22Rv1 (cell line): ENCODE measurements at regions not wholly inside any gene's neighbourhood (a gene's known extent, or its start where the extent isn't known, plus 50 kb on each side); places are given as distances from the start of the nearest gene placed in this dataset.

Experiments used
- H3K27ac ChIP-seq: fragments of 450-650 bp; 2 replicates; pipeline ENCODE4 v1.5.1; 2017
- ZFX ChIP-seq: fragments of 450-650 bp; IDR thresholded peaks from 2 replicates; pipeline ENCODE4 v1.6.1; 2017; ENCODE audit warnings: antibody characterized with exemption, borderline replicate concordance
- TF ChIP-seq, protein P1 (sequence below): fragments of 450-650 bp; IDR thresholded peaks from 2 replicates; pipeline ENCODE4 v1.5.1; 2017; ENCODE audit warnings: mild to moderate bottlenecking

DNA sequence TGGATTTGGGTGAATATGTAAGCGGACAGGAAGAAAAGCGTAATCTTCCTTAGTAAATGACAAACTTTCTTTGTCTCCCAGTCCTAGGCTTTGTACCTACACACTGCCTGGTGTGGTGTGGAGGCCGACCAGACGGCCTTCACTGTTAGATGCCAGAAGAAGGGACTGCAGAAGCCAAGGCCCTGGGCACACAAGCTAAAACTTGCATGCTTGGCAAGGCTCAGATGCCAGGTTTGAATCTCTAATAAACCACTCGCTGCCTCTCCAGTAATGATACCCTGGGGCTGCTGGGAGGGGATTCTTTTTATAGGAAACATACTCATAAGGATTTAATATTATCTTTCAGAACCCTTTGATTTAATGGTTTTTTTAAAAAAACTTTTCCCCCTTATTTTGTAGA is 263.8 kb downstream of the PTPRC start:
- TF ChIP-seq, protein P1, sequence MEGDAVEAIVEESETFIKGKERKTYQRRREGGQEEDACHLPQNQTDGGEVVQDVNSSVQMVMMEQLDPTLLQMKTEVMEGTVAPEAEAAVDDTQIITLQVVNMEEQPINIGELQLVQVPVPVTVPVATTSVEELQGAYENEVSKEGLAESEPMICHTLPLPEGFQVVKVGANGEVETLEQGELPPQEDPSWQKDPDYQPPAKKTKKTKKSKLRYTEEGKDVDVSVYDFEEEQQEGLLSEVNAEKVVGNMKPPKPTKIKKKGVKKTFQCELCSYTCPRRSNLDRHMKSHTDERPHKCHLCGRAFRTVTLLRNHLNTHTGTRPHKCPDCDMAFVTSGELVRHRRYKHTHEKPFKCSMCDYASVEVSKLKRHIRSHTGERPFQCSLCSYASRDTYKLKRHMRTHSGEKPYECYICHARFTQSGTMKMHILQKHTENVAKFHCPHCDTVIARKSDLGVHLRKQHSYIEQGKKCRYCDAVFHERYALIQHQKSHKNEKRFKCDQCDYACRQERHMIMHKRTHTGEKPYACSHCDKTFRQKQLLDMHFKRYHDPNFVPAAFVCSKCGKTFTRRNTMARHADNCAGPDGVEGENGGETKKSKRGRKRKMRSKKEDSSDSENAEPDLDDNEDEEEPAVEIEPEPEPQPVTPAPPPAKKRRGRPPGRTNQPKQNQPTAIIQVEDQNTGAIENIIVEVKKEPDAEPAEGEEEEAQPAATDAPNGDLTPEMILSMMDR, result no peak
- TF ChIP-seq ZFX, result no peak
- no peak overlapping the region for H3K27ac ChIP-seq

DNA sequence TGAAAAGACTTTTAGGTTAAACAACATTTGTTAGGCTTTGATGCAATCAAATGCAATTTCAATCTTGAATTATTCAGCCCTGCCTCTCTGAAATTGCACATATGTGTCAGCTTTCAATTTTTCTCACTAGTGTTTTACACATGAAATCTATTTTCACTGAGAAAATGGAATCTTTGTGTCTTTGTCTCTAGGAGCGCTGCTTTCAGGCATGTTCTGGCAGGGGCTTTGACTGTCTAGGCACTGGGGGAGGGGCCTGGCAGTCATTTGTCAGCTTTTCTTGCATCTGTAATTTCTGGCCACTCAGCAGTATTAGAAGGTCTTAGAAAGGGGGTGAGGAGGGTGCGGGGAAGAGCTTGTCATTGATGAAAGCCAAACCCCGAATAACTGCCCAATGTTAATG is 264.4 kb downstream of the PTPRC start:
- no peak for TF ChIP-seq ZFX
- TF ChIP-seq, protein P1, result no peak
- H3K27ac ChIP-seq, result no peak overlapping the region

- no peak overlapping the region for H3K27ac ChIP-seq
- TF ChIP-seq ZFX, result no peak
- TF ChIP-seq, protein P1, result no peak
These were observed 264.8 kb downstream of the PTPRC start for GRCh38 chr1:198903621-198904020.

GRCh38 chr1:198904321-198904720 is 265.5 kb downstream of the PTPRC start:
- H3K27ac ChIP-seq, result no peak overlapping the region
- no peak for TF ChIP-seq ZFX
- TF ChIP-seq, protein P1, result no peak

- TF ChIP-seq, protein P1, result no peak
- no peak for TF ChIP-seq ZFX
- no peak overlapping the region for H3K27ac ChIP-seq
These were observed 268.0 kb downstream of the PTPRC start for GRCh38 chr1:198906739-198907422.

DNA sequence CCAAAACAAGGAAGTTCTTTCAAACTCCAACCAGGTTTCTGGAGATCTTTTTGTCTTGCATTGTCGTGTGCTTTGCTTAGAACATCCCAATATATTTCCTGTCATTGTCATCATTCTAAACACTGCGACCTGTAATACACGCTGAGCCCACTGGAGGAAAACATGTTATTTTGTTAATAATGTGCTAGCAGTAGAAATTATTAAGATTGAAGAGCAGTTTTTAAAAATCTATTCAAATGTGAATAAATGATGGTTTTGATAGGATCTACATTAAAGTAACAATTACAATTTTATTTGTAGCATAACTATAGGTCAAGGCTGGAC is 268.5 kb downstream of the PTPRC start:
- TF ChIP-seq ZFX, result no peak
- TF ChIP-seq, protein P1, result no peak
- no peak overlapping the region for H3K27ac ChIP-seq

GRCh38 chr1:198908995-198909394 is 270.2 kb downstream of the PTPRC start:
- H3K27ac ChIP-seq, result no peak overlapping the region
- TF ChIP-seq ZFX, result no peak
- TF ChIP-seq, protein P1, result no peak
